Natural killer cell (primary cell): ENCODE measurements at regions not wholly inside any gene's neighbourhood (a gene's known extent, or its start where the extent isn't known, plus 50 kb on each side); places are given as distances from the start of the nearest gene placed in this dataset.

Experiments used
- ATAC-seq, 3 donors: fragments of 150-1000 bp in 2 of 3; fragments of 200-7000 bp in 1 of 3; cut with Tn5 transposase; 1 replicate in 1 of 3; 2 replicates in 2 of 3; pipeline ENCODE4 v1.10.0; 2021; ENCODE audit warnings: mild to moderate bottlenecking in 2 of 3, moderate library complexity in 2 of 3
- DNase-seq, 2 donors: peaks; one replicate each; pipeline versions ENCODE4 v3.0.0 to v3.0.0-alpha.2; 2013 to 2021; ENCODE audit warnings: mixed read lengths in 1 of 2
- H3K27ac ChIP-seq: one replicate; pipeline ENCODE4 v1.5.1; 2013; ENCODE audit warnings: mild to moderate bottlenecking, low read length
- H3K27me3 ChIP-seq: one replicate; pipeline ENCODE4 v1.6.1; 2013; ENCODE audit warnings: low read length; ENCODE audit not compliant: control insufficient read depth, insufficient read depth
- H3K36me3 ChIP-seq: one replicate; pipeline ENCODE4 v1.6.1; 2013; ENCODE audit warnings: low read length; ENCODE audit not compliant: control insufficient read depth, insufficient read depth
- H3K4me1 ChIP-seq: one replicate; pipeline ENCODE4 v1.6.1; 2013; ENCODE audit warnings: low read length; ENCODE audit not compliant: control insufficient read depth, insufficient read depth
- H3K4me3 ChIP-seq: one replicate; pipeline ENCODE4 v1.5.1; 2013; ENCODE audit warnings: low read length
- H3K9me3 ChIP-seq: one replicate; pipeline ENCODE4 v1.6.1; 2013; ENCODE audit warnings: low read length; ENCODE audit not compliant: control insufficient read depth, insufficient read depth
- H3K27ac Mint-ChIP-seq, 2 donors: one replicate each; pipeline ENCODE4 v1.8.0; 2022; ENCODE audit warnings: mild to moderate bottlenecking in 2 of 2, mixed read lengths in 2 of 2, moderate library complexity in 1 of 2
- H3K27me3 Mint-ChIP-seq, 2 donors: one replicate each; pipeline ENCODE4 v1.8.0; 2022; ENCODE audit warnings: low read depth in 2 of 2, mixed read lengths in 2 of 2
- H3K36me3 Mint-ChIP-seq: one replicate; pipeline ENCODE4 v1.8.0; 2022; ENCODE audit warnings: mixed read lengths
- H3K4me1 Mint-ChIP-seq, 2 donors: one replicate each; pipeline ENCODE4 v1.8.0; 2022; ENCODE audit warnings: mixed read lengths in 2 of 2
- H3K4me3 Mint-ChIP-seq: one replicate; pipeline ENCODE4 v1.8.0; 2022; ENCODE audit warnings: mild to moderate bottlenecking, moderate library complexity, mixed read lengths
- H3K9me3 Mint-ChIP-seq, 2 donors: one replicate each; pipeline ENCODE4 v1.8.0; 2022; ENCODE audit warnings: mixed read lengths in 2 of 2
- CTCF ChIP-seq: fragments of 200-600 bp; IDR thresholded peaks from one replicate; pipeline ENCODE4 v1.8.0; 2022; ENCODE audit warnings: antibody characterized with exemption
- WGBS: methylation state at CpG from one replicate; pipeline ENCODE4 v1.1.7; 2013; ENCODE audit warnings: missing lambda C conversion rate; ENCODE audit not compliant: insufficient coverage; 5-methylcytosine and 5-hydroxymethylcytosine counted together
- intact Hi-C: fragments of 100-400 bp; cut with micrococcal nuclease; formaldehyde crosslinking; loops from one replicate; pipeline ENCODE4 v1.14.2; 2022

GRCh38 chr3:87062685-87063084 lies 71.7 kb upstream of the VGLL3 start:
- Mint-ChIP-seq H3K4me3 (no peak overlapping the region), H3K9me3 (peaks cover 3 to 14% of the 10 kb centered on the region in 2 donors), H3K4me1 (no peaks in the 10 kb centered on the region), H3K27ac (no peak overlapping the region), H3K36me3 (no peaks in the 10 kb centered on the region), H3K27me3 (no peaks in the 10 kb centered on the region)
- DNase-seq (no peak), ATAC-seq (no peak)
- 88% methylated on average over 2 of the region's 3 CpGs for WGBS
- no peak overlapping the region for H3K27ac ChIP-seq
- H3K36me3 ChIP-seq = no peaks in the 10 kb centered on the region
- no peaks in the 10 kb centered on the region for H3K4me1 ChIP-seq
- no peak for TF ChIP-seq CTCF
- no peak overlapping the region for H3K4me3 ChIP-seq
- no peaks in the 10 kb centered on the region for H3K27me3 ChIP-seq
- intact Hi-C loops = no loop called here
- no peaks in the 10 kb centered on the region for H3K9me3 ChIP-seq

GRCh38 chr3:87057474-87057873 lies 66.5 kb upstream of the VGLL3 start:
- H3K4me1 ChIP-seq = no peaks in the 10 kb centered on the region
- H3K9me3 ChIP-seq = no peaks in the 10 kb centered on the region
- DNase-seq (no peak), ATAC-seq (no peak)
- Mint-ChIP-seq H3K4me3 (no peak overlapping the region), H3K27me3 (no peaks in the 10 kb centered on the region), H3K4me1 (no peaks in the 10 kb centered on the region), H3K27ac (no peak overlapping the region), H3K36me3 (no peaks in the 10 kb centered on the region), H3K9me3 (peaks cover 3 to 24% of the 10 kb centered on the region in 2 donors)
- intact Hi-C loops = no loop called here
- no peaks in the 10 kb centered on the region for H3K27me3 ChIP-seq
- H3K27ac ChIP-seq = no peak overlapping the region
- H3K36me3 ChIP-seq = no peaks in the 10 kb centered on the region
- no peak overlapping the region for H3K4me3 ChIP-seq
- TF ChIP-seq CTCF = no peak
- 78% methylated on average over 1 of the region's 1 CpG for WGBS

- H3K4me3 Mint-ChIP-seq = no peak overlapping the region
- DNase-seq = no peak
These were observed 62.6 kb upstream of the VGLL3 start for GRCh38 chr3:87053553-87053952.

More at GRCh38 chr3:87053553-87053952, 62.6 kb upstream of the VGLL3 start:
- Histone ChIP-seq H3K27me3 (no peaks in the 10 kb centered on the region), H3K4me3 (no peak overlapping the region), H3K9me3 (no peaks in the 10 kb centered on the region), H3K4me1 (no peaks in the 10 kb centered on the region), H3K36me3 (no peaks in the 10 kb centered on the region), H3K27ac (no peak overlapping the region)
- no peak for TF ChIP-seq CTCF
- H3K27ac Mint-ChIP-seq = no peak overlapping the region
- ATAC-seq = no peak
- no peaks in the 10 kb centered on the region for H3K27me3 Mint-ChIP-seq
- intact Hi-C loops = no loop called here
- H3K9me3 Mint-ChIP-seq = peaks cover 0 to 17% of the 10 kb centered on the region in 2 donors
- no peaks in the 10 kb centered on the region for H3K36me3 Mint-ChIP-seq
- no peaks in the 10 kb centered on the region for H3K4me1 Mint-ChIP-seq
